HG03060 (cell line): ENCODE measurements at regions not wholly inside any gene's neighbourhood (a gene's known extent, or its start where the extent isn't known, plus 50 kb on each side); places are given as distances from the start of the nearest gene placed in this dataset.

ENCODE experiments used
- ATAC-seq: cut with Tn5 transposase; IDR thresholded peaks from one replicate; pipeline ENCODE4 v1.9.1; 2021; ENCODE audit warnings: low read depth, moderate number of reproducible peaks; ENCODE audit not compliant: unreplicated experiment

DNA sequence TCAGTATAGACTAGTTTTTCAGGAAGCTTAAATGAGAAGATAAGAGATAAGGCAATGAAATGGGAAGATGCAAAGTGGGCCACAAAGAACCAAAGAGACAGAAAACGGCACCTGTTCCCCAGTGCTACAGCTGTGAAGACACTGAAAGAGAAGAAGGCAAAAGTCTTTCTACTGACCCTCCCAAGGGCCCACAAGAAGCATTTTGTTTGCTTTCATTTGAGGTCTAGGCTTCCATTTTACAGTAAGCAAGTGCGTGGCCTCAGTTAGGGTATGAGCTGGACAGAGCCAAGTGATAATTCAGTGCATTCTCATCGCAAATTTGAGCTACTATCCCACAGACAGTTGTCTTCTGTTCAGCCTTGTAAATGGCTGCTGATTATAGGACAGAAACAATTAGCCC lies 53.4 kb upstream of the STK17B start:
- no peak for ATAC-seq

DNA sequence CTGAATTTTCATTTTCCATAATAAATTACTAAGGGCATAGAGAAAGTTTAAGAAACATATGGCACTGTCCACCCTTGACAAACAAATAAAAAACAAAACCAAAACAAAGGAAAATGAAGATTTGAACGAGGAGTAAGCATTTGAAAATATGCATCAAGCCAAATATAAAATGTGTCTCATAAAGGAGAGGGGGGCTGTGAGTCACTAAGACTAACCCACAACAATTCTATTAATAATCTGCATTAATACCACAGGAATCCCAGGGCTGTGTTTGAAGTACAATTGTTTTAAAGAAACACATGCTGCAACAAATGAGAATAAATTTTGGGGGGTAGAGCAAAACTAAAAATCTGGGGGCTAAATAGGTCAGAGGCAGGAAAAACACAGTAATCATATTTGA lies 53.8 kb upstream of the STK17B start:
- ATAC-seq, result no peak

GRCh38 chr2:196226058-196226706 lies 54.8 kb upstream of the STK17B start:
- no peak for ATAC-seq

DNA sequence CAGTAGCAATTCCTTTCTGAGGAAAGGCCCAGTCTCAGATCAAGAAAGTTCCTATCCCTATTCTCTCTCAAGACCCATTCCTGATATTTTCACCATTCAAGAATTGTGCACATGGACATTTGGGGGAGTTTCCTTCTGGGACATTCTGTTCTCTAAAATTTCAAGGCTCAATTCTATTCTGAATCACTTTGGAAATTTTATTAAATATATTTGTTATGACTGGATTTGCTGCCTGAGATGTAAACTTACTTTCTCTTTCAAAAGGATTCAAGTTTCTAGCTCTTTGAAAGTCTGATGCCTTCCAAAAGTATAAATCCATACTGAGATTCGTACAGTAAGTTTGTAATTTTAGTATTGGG lies 55.3 kb upstream of the STK17B start:
- ATAC-seq, result no peak

DNA sequence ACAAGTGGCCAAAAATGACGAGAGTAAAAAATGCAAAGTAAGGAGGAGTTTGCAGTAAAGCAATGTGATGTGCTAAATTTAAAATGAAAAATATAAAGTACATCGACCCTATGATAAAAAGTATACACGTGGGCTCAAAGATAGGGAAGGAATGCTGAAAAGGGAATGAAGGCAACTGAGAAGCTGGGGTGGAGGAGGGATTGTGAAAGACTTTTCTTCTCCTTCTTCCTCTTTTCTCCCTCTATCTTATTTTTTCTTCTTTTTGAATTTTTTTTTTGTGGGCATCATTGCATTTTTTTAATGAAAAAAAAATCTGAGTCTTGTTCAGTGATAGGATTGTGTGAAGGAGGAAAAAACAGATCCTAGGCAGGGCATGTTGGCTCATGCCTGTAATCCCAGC lies 57.6 kb upstream of the STK17B start:
- ATAC-seq, result no peak

DNA sequence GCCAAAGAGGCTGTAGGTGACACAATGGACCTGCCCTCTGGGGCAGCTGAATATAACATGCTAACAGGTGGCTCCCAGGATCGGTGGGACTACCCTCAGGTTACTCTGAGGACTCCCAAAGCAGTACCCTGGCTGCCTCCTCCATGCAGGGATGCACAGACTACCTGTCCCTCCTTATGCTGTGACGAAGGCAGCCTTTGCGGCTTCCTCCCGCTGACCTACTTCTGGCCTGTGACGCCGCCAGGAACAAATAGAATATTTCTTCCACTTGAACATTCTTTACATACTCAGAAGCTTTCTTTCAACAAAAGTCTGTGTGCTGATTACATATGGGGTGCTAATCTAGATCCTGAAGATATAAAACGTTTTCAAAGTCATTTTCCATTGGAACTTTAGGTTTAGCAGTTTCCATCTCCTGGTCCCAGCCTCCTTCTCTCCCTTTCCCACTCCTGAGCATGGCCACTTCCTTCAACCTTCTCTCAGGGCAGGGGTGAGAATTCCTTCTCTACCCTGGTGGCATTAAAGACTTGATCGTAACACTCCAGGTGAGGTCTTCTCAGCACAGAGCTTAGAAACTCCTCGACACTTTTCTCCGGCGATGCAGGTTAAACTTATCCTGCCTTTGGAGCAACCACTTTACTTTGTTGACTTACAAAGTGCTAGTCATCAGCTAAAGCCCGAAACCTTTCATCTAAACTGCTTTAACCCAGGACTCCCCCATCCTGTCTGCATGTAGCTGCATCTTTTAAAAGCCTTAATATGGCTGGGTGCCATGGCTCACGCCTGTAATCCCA lies 58.9 kb upstream of the STK17B start:
- no peak for ATAC-seq

GRCh38 chr2:196233021-196233804 lies 61.8 kb upstream of the STK17B start:
- no peak for ATAC-seq

DNA sequence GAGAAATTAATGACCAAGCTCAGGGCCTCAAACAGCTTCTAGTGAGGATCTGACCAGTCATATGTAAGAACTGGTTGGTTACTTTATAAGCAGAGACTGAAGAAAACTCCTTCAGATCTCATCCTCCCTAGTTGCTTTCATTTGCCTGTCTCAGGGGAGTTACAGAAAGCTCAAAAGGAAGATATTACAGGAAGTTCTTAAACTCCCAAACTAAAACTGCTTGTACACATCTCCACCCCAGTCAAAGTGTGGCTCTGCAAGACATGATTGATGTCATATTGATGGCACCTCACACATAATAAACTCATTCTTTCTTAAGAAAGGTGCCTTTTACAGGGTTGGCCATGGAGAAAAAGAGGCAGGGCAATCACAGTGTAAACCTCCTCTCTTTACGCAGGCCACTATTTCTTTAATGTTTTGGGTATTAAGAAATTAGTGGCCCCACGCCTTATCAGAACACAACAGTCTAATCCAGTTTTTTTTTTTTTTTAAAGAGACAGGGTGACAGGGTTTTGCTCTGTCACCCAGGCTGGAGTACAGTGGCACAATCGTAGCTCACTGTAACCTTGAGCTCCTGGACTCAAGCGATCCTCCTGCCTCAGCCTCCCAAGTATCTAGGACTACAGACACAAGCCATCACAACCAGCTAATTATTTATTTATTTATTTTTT lies 62.6 kb upstream of the STK17B start:
- peak; percentile 74 for ATAC-seq

DNA sequence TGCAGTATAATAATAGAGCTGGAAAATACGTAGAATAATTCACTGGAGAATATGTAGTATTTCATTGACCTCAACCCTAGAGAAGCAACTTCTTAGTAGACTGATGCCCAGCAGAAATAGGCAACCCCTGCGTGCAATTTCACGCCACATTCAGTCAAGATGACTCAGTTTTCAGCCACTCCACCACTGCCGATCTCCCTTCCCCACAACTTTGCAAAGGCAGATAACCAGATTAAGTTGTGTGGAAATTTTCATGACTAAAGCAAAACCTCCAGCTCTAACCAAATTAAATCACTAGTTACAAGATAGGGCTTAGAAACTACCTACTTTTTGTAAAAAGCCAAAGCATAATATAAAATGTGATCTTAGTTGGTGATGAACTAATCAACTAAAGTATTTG lies 63.3 kb upstream of the STK17B start:
- peak; percentile 26 for ATAC-seq

- ATAC-seq, result no peak
These were observed 67.5 kb upstream of the STK17B start for GRCh38 chr2:196238836-196239380.

DNA sequence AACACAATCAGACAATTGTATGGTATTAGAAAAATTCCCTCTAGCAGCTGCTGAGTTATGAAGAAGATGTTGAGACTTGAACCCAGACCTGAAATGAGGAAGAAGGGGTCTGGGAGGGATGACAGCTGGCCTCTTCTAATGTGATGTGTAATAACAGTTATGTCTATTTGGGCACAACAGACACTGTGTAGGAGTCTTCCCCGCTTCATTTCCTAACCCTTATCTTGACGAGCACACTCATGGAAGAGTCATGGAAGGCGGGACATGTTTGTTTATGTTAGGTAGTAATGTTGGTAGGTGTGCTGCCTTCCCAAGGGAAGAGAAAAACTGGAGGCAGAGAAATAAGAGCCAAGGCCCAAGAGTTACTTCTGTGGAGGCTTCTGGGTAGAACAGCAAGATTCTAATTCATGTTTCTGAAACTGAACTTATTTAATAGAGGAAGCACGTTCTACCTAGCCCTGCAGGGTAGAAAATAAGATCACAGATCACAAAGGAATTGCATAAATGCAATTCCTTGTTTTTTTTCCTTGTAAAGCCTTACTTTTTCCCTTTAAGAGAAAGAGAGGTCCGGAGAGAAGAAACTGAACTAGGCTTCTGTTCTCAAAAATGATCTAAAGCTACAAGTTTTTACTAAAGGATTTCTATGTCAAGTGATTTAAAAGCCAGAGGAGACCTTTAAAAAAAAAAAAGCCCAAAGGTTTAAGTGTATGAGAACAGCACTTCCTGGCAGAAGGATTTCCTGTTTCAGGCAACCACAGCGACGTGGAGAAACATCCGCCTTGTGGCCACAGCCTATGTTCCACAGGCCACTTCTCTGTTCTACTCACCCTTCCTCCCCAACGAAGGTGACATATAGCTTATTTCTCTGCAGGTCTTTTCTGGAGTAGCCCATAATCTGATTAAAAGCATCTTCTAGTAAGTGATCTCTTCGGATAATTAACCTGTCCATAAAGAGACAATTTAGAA lies 68.5 kb upstream of the STK17B start:
- ATAC-seq, result peak; percentile 46

GRCh38 chr2:196241175-196241574 lies 69.8 kb upstream of the STK17B start:
- no peak for ATAC-seq

GRCh38 chr2:196242131-196242620 lies 70.8 kb upstream of the STK17B start:
- peak; percentile 86 for ATAC-seq

- no peak for ATAC-seq
These were observed 73.1 kb upstream of the STK17B start for GRCh38 chr2:196244516-196244915.

DNA sequence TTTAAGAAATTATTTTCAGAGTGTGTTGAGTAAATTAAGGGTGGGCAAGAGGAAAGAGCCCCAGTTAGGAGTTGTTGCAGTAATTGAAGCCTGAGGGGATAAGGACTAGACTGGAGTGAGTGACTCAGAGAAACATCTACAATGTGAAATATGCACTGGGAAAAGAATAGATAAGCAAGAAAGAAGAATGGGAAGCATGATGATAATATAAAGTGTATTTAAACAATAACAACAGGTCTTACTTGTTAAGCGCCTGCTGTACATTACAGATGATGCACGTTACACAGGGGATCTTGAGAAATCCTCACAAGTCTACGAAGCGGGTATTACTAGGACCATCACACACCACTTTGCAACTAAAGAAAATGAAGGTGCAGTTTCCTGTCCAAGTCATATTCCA lies 73.6 kb upstream of the STK17B start:
- no peak for ATAC-seq

- no peak for ATAC-seq
These were observed 74.2 kb upstream of the STK17B start for GRCh38 chr2:196245378-196246140.

DNA sequence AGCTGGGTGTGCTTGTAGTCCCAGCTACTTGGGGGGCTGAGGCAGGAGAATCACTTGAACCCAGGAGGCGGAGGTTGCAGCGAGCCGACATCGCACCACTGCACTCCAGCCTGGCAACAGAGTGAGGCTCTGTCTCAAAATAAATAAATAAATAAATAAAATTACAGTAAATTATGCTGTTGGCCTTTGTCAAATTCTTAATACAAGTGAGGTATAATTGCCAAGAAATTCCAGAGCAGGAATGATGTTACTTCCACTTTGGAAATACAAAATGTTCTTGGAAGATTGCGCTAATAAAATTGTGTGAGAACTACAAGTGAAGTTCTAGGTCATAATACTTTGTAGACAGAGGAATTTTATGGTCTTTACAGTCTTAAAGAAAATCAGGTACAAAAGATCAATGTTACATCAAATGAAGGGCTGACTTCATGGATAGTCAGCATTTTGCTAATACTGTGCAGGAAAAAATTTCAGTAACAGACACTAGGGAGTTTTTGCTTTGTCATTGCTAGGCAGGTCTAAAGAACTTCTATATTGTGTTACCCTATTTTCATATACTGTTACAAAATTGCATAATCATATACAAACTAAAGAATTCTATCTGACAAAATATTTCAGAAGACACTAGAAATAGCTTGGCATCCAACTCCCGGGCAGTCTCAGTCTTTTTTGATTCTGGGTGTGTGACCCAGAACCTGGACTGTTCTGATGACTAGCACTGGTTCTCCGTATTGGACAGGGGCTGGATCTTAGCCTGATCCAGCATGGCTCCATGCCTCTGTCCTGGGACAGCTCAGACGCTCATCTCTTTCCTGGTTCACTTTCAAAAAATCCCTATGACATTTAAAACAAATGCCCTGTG lies 76.0 kb upstream of the STK17B start:
- no peak for ATAC-seq

GRCh38 chr2:196247976-196248280 lies 76.5 kb upstream of the STK17B start:
- ATAC-seq, result no peak
